ENCODE measurements at regions not wholly inside any gene's neighbourhood (a gene's known extent, or its start where the extent isn't known, plus 50 kb on each side); places are given as distances from the start of the nearest gene placed in this dataset.

GRCh38 chr10:118816471-118817168 is 61.9 kb upstream of the CACUL1 start:
- H3K36me3 ChIP-seq (ENCODE audit: control insufficient read depth in 4 of 4, insufficient read depth in 3 of 4, low read depth in 1 of 4, low read length in 3 of 4) = no peaks in the 10 kb centered on the region
- 80% methylated on average over 16 of the region's 16 CpGs for WGBS
- H3K27ac ChIP-seq (ENCODE audit: low read depth in 1 of 2, low read length in 2 of 2) = no peak overlapping the region
- no peak for DNase-seq (ENCODE audit: low spot score)
- no peaks in the 10 kb centered on the region for H3K27me3 ChIP-seq (ENCODE audit: control insufficient read depth in 4 of 4, insufficient read depth in 4 of 4, low read length in 3 of 4)
- H3K4me3 ChIP-seq (ENCODE audit: low read depth in 1 of 3, low read length in 3 of 3) = no peak overlapping the region
- no peak for TF ChIP-seq CTCF (IDR thresholded peaks at IDR 0.05; ENCODE audit: low read depth, low read length, missing input control)
- TF ChIP-seq JUND (IDR thresholded peaks at IDR 0.05) = no peak
- TF ChIP-seq NR2F2 (IDR thresholded peaks at IDR 0.05) = no peak
- no peak for TF ChIP-seq RAD21 (IDR thresholded peaks at IDR 0.05)
- TF ChIP-seq GABPA (IDR thresholded peaks at IDR 0.05 in 1 of 2, conservative IDR thresholded peaks at IDR 0.05 in 1 of 2) = no peak
- TF ChIP-seq HNF4A (conservative IDR thresholded peaks at IDR 0.05) = no peak
- no peak for TF ChIP-seq HNF4G (IDR thresholded peaks at IDR 0.05)
- TF ChIP-seq RXRA (IDR thresholded peaks at IDR 0.05) = no peak
- no peak for TF ChIP-seq TAF1 (conservative IDR thresholded peaks at IDR 0.05)
- no peak for TF ChIP-seq FOXA2 (IDR thresholded peaks at IDR 0.05)
- no peak for TF ChIP-seq FOXA1 (IDR thresholded peaks at IDR 0.05)
- TF ChIP-seq, protein P1, sequence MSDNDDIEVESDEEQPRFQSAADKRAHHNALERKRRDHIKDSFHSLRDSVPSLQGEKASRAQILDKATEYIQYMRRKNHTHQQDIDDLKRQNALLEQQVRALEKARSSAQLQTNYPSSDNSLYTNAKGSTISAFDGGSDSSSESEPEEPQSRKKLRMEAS (IDR thresholded peaks at IDR 0.05) = no peak
- TF ChIP-seq, protein P2, sequence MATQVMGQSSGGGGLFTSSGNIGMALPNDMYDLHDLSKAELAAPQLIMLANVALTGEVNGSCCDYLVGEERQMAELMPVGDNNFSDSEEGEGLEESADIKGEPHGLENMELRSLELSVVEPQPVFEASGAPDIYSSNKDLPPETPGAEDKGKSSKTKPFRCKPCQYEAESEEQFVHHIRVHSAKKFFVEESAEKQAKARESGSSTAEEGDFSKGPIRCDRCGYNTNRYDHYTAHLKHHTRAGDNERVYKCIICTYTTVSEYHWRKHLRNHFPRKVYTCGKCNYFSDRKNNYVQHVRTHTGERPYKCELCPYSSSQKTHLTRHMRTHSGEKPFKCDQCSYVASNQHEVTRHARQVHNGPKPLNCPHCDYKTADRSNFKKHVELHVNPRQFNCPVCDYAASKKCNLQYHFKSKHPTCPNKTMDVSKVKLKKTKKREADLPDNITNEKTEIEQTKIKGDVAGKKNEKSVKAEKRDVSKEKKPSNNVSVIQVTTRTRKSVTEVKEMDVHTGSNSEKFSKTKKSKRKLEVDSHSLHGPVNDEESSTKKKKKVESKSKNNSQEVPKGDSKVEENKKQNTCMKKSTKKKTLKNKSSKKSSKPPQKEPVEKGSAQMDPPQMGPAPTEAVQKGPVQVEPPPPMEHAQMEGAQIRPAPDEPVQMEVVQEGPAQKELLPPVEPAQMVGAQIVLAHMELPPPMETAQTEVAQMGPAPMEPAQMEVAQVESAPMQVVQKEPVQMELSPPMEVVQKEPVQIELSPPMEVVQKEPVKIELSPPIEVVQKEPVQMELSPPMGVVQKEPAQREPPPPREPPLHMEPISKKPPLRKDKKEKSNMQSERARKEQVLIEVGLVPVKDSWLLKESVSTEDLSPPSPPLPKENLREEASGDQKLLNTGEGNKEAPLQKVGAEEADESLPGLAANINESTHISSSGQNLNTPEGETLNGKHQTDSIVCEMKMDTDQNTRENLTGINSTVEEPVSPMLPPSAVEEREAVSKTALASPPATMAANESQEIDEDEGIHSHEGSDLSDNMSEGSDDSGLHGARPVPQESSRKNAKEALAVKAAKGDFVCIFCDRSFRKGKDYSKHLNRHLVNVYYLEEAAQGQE (IDR thresholded peaks at IDR 0.05) = no peak
- TF ChIP-seq, protein P3, sequence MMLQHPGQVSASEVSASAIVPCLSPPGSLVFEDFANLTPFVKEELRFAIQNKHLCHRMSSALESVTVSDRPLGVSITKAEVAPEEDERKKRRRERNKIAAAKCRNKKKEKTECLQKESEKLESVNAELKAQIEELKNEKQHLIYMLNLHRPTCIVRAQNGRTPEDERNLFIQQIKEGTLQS (IDR thresholded peaks at IDR 0.05) = no peak
- H3K4me1 ChIP-seq (ENCODE audit: control insufficient read depth in 4 of 4, insufficient read depth in 4 of 4, low read length in 3 of 4) = no peaks in the 10 kb centered on the region
- no peaks in the 10 kb centered on the region for H3K9me3 ChIP-seq (ENCODE audit: control insufficient read depth in 4 of 4, low read length in 3 of 4)
- H3K9ac ChIP-seq (ENCODE audit: low read depth in 1 of 2, low read length in 2 of 2) = no peak overlapping the region

GRCh38 chr10:118817328-118818068 is 62.7 kb upstream of the CACUL1 start:
- Histone ChIP-seq H3K4me3 (ENCODE audit: low read depth in 1 of 3, low read length in 3 of 3) (no peak overlapping the region), H3K27me3 (ENCODE audit: control insufficient read depth in 4 of 4, insufficient read depth in 4 of 4, low read length in 3 of 4) (no peaks in the 10 kb centered on the region), H3K9me3 (ENCODE audit: control insufficient read depth in 4 of 4, low read length in 3 of 4) (no peaks in the 10 kb centered on the region), H3K27ac (ENCODE audit: low read depth in 1 of 2, low read length in 2 of 2) (no peak overlapping the region), H3K9ac (ENCODE audit: low read depth in 1 of 2, low read length in 2 of 2) (no peak overlapping the region), H3K36me3 (ENCODE audit: control insufficient read depth in 4 of 4, insufficient read depth in 3 of 4, low read depth in 1 of 4, low read length in 3 of 4) (no peaks in the 10 kb centered on the region), H3K4me1 (ENCODE audit: control insufficient read depth in 4 of 4, insufficient read depth in 4 of 4, low read length in 3 of 4) (no peaks in the 10 kb centered on the region)
- 88% methylated on average over 18 of the region's 18 CpGs for WGBS
- no peak for DNase-seq (ENCODE audit: low spot score)
- TF ChIP-seq YY1 (IDR thresholded peaks at IDR 0.05) (no peak), CTCF (IDR thresholded peaks at IDR 0.05; ENCODE audit: low read depth, low read length, missing input control) (no peak), FOXA2 (IDR thresholded peaks at IDR 0.05) (no peak), FOXA1 (IDR thresholded peaks at IDR 0.05) (no peak), JUND (IDR thresholded peaks at IDR 0.05) (no peak), TAF1 (conservative IDR thresholded peaks at IDR 0.05) (no peak), HNF4G (IDR thresholded peaks at IDR 0.05) (no peak), RAD21 (IDR thresholded peaks at IDR 0.05) (no peak)
- TF ChIP-seq, protein P3 (IDR thresholded peaks at IDR 0.05) = no peak
- TF ChIP-seq, protein P4, sequence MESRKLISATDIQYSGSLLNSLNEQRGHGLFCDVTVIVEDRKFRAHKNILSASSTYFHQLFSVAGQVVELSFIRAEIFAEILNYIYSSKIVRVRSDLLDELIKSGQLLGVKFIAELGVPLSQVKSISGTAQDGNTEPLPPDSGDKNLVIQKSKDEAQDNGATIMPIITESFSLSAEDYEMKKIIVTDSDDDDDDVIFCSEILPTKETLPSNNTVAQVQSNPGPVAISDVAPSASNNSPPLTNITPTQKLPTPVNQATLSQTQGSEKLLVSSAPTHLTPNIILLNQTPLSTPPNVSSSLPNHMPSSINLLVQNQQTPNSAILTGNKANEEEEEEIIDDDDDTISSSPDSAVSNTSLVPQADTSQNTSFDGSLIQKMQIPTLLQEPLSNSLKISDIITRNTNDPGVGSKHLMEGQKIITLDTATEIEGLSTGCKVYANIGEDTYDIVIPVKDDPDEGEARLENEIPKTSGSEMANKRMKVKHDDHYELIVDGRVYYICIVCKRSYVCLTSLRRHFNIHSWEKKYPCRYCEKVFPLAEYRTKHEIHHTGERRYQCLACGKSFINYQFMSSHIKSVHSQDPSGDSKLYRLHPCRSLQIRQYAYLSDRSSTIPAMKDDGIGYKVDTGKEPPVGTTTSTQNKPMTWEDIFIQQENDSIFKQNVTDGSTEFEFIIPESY (IDR thresholded peaks at IDR 0.05) = no peak
